ENCODE measurements at regions not wholly inside any gene's neighbourhood (a gene's known extent, or its start where the extent isn't known, plus 50 kb on each side); places are given as distances from the start of the nearest gene placed in this dataset.
A peak's percentile ranks its signal among the peaks of the same experiment; 100 is the strongest.
"Not testable (repeated sequence)": the region's sequence is repeated elsewhere in the genome, so short reads cannot be mapped to it uniquely, and the experiment has no call there.

DNA sequence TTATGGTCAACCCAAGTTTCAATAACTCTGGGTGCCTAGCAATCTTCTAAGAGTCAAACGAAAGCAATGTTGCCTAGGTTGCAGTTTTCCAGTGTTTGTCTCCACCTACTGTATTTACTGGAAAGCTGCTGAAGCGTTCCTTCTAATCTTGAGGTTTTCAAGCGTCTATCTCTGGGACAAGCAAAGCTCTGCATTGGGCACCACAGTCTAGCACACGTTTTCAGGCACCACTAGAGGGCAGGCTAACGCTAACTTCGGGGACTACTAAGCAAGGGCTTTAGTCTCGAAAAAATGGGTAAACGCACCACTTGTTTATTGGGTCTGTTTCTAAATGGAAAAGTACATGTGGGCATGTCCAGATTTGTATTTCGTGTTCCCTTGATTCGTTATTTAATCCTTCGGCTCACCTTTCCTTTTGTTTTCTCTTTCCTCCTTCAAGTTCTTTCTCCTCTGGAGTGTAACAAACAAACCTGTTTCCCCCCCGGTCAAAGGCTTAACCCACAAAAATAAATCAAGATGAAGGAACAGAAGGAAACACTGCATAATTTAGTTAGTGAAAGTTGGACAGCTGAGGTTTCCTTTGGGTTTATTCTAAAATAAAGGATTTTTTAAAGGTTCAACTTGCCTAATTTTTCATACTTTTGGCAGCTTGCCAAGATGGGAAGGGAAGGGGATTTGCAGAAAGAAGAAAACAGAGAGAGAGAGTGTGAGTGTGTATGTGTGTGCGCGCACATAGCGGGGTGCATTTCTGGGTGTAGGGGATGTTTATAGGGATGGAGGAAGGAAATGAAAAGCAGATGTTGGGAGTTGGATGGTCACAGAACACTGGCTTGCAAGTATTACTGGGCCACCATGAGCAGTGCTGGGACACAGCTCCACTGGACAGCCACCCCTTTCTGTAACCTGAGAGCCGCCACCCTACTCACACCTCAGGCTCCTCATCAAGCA is 348.3 kb downstream of the GOLGA6L6 start:
- H3K36me3 ChIP-seq (ENCODE audit: insufficient read depth, low read length); H3K9ac ChIP-seq (ENCODE audit: low read length); H3K27ac ChIP-seq (ENCODE audit: low read length); H3K9me3 ChIP-seq (ENCODE audit: low read length); H3K4me2 ChIP-seq (ENCODE audit: low read length); H3K4me3 ChIP-seq (ENCODE audit: low read length); H3K79me2 ChIP-seq (replicated peaks; ENCODE audit: insufficient read depth, low read length); H3F3A ChIP-seq (ENCODE audit: insufficient read depth, low read length, poor library complexity, severe bottlenecking); H3K9me2 ChIP-seq (ENCODE audit: insufficient read depth, low read length); H4K20me1 ChIP-seq (ENCODE audit: insufficient read depth); H3K27me3 ChIP-seq (ENCODE audit: insufficient read depth, low read depth, low read length); H2AFZ ChIP-seq (ENCODE audit: low read depth, low read length): not testable (repeated sequence)
- TF ChIP-seq, protein P1, sequence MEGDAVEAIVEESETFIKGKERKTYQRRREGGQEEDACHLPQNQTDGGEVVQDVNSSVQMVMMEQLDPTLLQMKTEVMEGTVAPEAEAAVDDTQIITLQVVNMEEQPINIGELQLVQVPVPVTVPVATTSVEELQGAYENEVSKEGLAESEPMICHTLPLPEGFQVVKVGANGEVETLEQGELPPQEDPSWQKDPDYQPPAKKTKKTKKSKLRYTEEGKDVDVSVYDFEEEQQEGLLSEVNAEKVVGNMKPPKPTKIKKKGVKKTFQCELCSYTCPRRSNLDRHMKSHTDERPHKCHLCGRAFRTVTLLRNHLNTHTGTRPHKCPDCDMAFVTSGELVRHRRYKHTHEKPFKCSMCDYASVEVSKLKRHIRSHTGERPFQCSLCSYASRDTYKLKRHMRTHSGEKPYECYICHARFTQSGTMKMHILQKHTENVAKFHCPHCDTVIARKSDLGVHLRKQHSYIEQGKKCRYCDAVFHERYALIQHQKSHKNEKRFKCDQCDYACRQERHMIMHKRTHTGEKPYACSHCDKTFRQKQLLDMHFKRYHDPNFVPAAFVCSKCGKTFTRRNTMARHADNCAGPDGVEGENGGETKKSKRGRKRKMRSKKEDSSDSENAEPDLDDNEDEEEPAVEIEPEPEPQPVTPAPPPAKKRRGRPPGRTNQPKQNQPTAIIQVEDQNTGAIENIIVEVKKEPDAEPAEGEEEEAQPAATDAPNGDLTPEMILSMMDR (IDR thresholded peaks at IDR 0.05; ENCODE audit: poor library complexity, severe bottlenecking): peak; percentile 31

DNA sequence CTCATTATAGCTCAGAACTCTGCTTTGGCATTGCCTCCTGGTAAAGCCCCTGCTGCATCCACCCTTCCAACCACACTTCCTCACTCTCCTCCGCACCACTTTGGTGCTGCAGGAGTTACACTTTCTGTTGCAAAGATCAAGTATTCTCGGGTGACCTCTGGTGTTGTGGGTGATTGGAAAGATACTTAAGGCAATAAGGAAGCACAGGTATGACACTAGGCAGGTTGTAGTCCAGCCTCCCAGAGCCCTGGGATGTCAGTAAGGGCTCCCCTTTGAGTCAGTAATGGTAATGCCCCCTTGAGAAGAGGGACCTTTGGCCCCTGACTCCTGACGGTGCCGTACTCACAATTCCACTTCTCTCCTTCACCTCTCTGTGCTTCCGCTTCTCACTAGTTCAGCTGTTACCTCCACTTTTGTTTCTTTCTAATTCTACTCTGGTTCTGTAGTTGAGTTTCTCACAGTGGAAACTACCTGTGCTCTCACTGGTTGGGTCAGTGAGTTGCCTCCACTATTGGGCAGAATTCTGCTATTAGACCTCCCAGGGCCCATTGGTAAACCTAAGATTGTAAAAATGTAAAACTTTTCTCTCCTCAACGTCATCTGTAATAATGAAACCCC is 350.0 kb downstream of the GOLGA6L6 start:
- not testable (repeated sequence) for H3K4me2 ChIP-seq (ENCODE audit: low read length); H3K27me3 ChIP-seq (ENCODE audit: insufficient read depth, low read depth, low read length); H3K79me2 ChIP-seq (replicated peaks; ENCODE audit: insufficient read depth, low read length); H3K4me3 ChIP-seq (ENCODE audit: low read length); H3K27ac ChIP-seq (ENCODE audit: low read length); H2AFZ ChIP-seq (ENCODE audit: low read depth, low read length); H3K9me3 ChIP-seq (ENCODE audit: low read length); H4K20me1 ChIP-seq (ENCODE audit: insufficient read depth); H3F3A ChIP-seq (ENCODE audit: insufficient read depth, low read length, poor library complexity, severe bottlenecking); H3K9ac ChIP-seq (ENCODE audit: low read length); H3K36me3 ChIP-seq (ENCODE audit: insufficient read depth, low read length); H3K9me2 ChIP-seq (ENCODE audit: insufficient read depth, low read length)

DNA sequence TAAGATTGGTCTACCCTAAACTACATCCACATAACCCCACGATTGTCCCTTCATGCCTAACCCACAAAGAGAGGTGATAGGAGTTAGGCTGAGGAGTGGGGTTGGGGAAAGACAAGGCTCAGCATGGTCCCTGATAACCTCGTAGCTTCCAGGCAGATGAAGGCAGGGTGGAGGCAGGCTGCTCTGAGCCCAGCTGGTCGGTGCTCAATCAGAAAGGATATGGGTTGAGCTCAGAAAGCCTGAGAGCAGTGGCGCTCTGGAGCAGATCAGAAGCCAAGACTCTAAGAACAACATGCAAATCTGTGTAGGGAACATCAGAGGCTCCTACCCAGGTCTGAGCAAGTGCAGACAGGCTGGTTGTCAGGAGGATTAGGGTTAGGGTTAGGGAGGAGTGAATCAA is 353.0 kb downstream of the GOLGA6L6 start:
- not testable (repeated sequence) for H3F3A ChIP-seq (ENCODE audit: insufficient read depth, low read length, poor library complexity, severe bottlenecking); H3K4me2 ChIP-seq (ENCODE audit: low read length); H3K4me3 ChIP-seq (ENCODE audit: low read length); H4K20me1 ChIP-seq (ENCODE audit: insufficient read depth); H3K9ac ChIP-seq (ENCODE audit: low read length); H3K79me2 ChIP-seq (replicated peaks; ENCODE audit: insufficient read depth, low read length); H3K27me3 ChIP-seq (ENCODE audit: insufficient read depth, low read depth, low read length); H3K9me2 ChIP-seq (ENCODE audit: insufficient read depth, low read length); H3K36me3 ChIP-seq (ENCODE audit: insufficient read depth, low read length); H3K27ac ChIP-seq (ENCODE audit: low read length); H3K9me3 ChIP-seq (ENCODE audit: low read length); H2AFZ ChIP-seq (ENCODE audit: low read depth, low read length)

DNA sequence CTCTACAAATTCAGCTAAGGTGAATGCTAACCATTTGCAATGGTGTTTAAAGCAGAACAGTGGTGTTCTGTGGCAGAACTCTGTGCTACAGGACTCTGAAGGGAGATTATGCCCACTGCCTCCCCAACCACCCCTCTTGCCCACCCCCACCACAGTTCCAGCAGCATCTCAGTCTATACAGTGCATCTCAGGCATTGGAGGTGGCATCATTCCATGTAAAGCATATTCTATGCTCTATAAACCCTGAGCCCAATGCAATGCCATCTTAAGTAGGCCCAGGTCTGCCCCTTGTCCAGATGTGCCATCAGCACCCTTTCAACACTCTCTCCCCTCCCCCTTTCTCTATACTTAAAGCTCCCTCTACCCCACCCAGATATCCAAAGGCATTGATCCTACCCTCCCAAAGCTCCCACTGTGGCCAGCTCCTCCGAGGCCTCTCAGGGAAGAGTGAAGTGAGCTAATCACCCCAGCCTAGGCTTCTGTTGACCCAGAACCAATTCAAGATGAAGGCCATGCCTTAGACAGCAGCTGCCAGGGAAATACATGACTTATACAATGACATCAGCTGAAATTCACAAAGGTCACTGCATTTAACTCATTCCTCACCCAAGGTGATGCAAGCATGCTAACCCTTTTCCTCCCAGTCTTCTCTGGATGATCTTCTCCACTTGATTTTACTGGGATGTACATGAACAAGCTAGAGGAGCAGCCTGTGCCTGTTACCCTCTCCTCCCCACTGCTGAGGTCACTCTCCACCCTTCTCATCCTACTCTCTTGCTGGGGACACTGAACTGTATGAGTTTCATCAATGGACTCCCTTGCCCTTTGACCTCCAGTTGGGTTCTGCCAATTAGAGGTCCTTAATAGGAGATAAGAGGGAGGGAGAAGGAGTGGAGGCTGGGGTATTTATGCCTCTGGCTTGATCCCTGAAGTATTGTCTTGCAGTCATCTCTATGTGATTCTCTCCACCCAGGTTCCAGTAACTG is 353.9 kb downstream of the GOLGA6L6 start:
- not testable (repeated sequence) for H3K27ac ChIP-seq (ENCODE audit: low read length); H3K4me2 ChIP-seq (ENCODE audit: low read length); H3K27me3 ChIP-seq (ENCODE audit: insufficient read depth, low read depth, low read length); H3F3A ChIP-seq (ENCODE audit: insufficient read depth, low read length, poor library complexity, severe bottlenecking); H3K36me3 ChIP-seq (ENCODE audit: insufficient read depth, low read length); H3K79me2 ChIP-seq (replicated peaks; ENCODE audit: insufficient read depth, low read length); H2AFZ ChIP-seq (ENCODE audit: low read depth, low read length); H3K4me3 ChIP-seq (ENCODE audit: low read length); H3K9ac ChIP-seq (ENCODE audit: low read length); H3K9me2 ChIP-seq (ENCODE audit: insufficient read depth, low read length); H3K9me3 ChIP-seq (ENCODE audit: low read length); H4K20me1 ChIP-seq (ENCODE audit: insufficient read depth)

DNA sequence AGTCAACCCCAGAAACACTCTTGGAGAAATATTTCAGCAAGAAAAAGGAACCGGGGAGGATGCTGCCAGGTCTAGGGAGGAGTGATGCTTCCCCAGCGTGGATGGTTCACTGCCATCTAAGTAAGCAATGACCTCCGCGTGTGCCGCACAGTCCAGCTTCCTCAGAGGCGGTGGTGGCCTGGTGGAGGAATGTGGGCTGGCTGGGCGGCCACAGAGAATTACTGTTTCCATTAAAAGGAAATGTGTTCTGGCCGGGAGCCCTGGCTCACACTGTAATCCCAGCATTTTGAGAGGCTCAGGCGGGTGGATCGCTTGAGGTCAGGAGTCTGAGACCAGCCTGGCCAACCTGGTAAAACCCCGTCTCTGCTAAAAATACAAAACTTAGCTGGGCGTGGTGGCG is 356.7 kb downstream of the GOLGA6L6 start:
- H2AFZ ChIP-seq (ENCODE audit: low read depth, low read length); H3F3A ChIP-seq (ENCODE audit: insufficient read depth, low read length, poor library complexity, severe bottlenecking); H3K36me3 ChIP-seq (ENCODE audit: insufficient read depth, low read length); H4K20me1 ChIP-seq (ENCODE audit: insufficient read depth); H3K79me2 ChIP-seq (replicated peaks; ENCODE audit: insufficient read depth, low read length); H3K9me2 ChIP-seq (ENCODE audit: insufficient read depth, low read length); H3K9ac ChIP-seq (ENCODE audit: low read length); H3K27me3 ChIP-seq (ENCODE audit: insufficient read depth, low read depth, low read length); H3K27ac ChIP-seq (ENCODE audit: low read length); H3K4me3 ChIP-seq (ENCODE audit: low read length); H3K4me2 ChIP-seq (ENCODE audit: low read length); H3K9me3 ChIP-seq (ENCODE audit: low read length): not testable (repeated sequence)

DNA sequence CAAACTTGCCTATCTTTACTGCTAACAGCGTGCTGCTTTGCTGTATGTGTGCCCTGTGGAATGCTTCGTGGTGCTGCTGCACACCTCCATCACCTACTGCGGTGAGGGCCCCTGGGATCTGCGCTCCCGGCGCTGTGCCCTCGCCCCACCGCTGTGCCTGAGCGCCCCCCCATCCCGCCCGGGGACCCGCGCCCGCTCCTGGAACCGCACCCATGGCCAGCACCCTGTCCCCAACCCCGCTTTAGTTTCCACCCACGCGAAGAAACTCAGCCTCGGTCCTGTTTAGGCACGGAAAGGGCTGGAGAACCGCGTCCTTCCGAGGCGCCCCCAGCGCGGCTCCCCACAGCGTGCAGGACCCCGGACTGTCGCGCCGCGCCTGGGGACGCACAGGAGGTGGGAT is 373.4 kb downstream of the GOLGA6L6 start:
- H3K79me2 ChIP-seq (replicated peaks; ENCODE audit: insufficient read depth, low read length); H3K9me3 ChIP-seq (ENCODE audit: low read length); H3K27me3 ChIP-seq (ENCODE audit: insufficient read depth, low read depth, low read length); H3F3A ChIP-seq (ENCODE audit: insufficient read depth, low read length, poor library complexity, severe bottlenecking); H3K9me2 ChIP-seq (ENCODE audit: insufficient read depth, low read length); H3K9ac ChIP-seq (ENCODE audit: low read length); H4K20me1 ChIP-seq (ENCODE audit: insufficient read depth); H3K4me2 ChIP-seq (ENCODE audit: low read length); H3K27ac ChIP-seq (ENCODE audit: low read length); H3K36me3 ChIP-seq (ENCODE audit: insufficient read depth, low read length); H2AFZ ChIP-seq (ENCODE audit: low read depth, low read length); H3K4me3 ChIP-seq (ENCODE audit: low read length): not testable (repeated sequence)

All from neural cell (in vitro differentiated cells).